ENCODE measurements at regions not wholly inside any gene's neighbourhood (a gene's known extent, or its start where the extent isn't known, plus 50 kb on each side); places are given as distances from the start of the nearest gene placed in this dataset.
"Not testable (repeated sequence)": the region's sequence is repeated elsewhere in the genome, so short reads cannot be mapped to it uniquely, and the experiment has no call there.

GRCh38 chr6:142635130-142635529, 309.8 kb downstream of the HIVEP2 start:
- no peak for DNase-seq (ENCODE audit: low read depth in 2 of 2)

GRCh38 chr6:142637624-142638351, 307.2 kb downstream of the HIVEP2 start:
- DNase-seq (ENCODE audit: low read depth in 2 of 2), result no peak

- DNase-seq (ENCODE audit: low read depth in 2 of 2), result no peak
Observed at GRCh38 chr6:142642651-142643050, 302.3 kb downstream of the HIVEP2 start.

GRCh38 chr6:142644866-142645265, 300.1 kb downstream of the HIVEP2 start:
- no peak for DNase-seq (ENCODE audit: low read depth in 2 of 2)

- no peak for DNase-seq (ENCODE audit: low read depth in 2 of 2)
Observed at GRCh38 chr6:142645663-142646062, 299.3 kb downstream of the HIVEP2 start.

- no peak for DNase-seq (ENCODE audit: low read depth in 2 of 2)
Observed at GRCh38 chr6:142647449-142648035, 297.4 kb downstream of the HIVEP2 start.

- DNase-seq (ENCODE audit: low read depth in 2 of 2), result no peak
Observed at GRCh38 chr6:142648036-142648451, 296.9 kb downstream of the HIVEP2 start.

GRCh38 chr6:142648526-142648925, 296.4 kb downstream of the HIVEP2 start:
- DNase-seq (ENCODE audit: low read depth in 2 of 2), result no peak

- not testable (repeated sequence) for DNase-seq (ENCODE audit: low read depth in 2 of 2)
Observed at GRCh38 chr6:142649438-142650234, 295.3 kb downstream of the HIVEP2 start.

GRCh38 chr6:142651384-142651783, 293.6 kb downstream of the HIVEP2 start:
- no peak for DNase-seq (ENCODE audit: low read depth in 2 of 2)

- DNase-seq (ENCODE audit: low read depth in 2 of 2), result no peak
Observed at GRCh38 chr6:142653710-142654420, 291.1 kb downstream of the HIVEP2 start.

GRCh38 chr6:142659661-142660060, 285.3 kb downstream of the HIVEP2 start:
- DNase-seq (ENCODE audit: low read depth in 2 of 2), result no peak

- no peak for DNase-seq (ENCODE audit: low read depth in 2 of 2)
Observed at GRCh38 chr6:142665393-142665792, 279.6 kb downstream of the HIVEP2 start.

GRCh38 chr6:142666599-142667185, 278.3 kb downstream of the HIVEP2 start:
- no peak for DNase-seq (ENCODE audit: low read depth in 2 of 2)

GRCh38 chr6:142669471-142670351, 275.3 kb downstream of the HIVEP2 start:
- no peak for DNase-seq (ENCODE audit: low read depth in 2 of 2)

- DNase-seq (ENCODE audit: low read depth in 2 of 2), result no peak
Observed at GRCh38 chr6:142671791-142672190, 273.2 kb downstream of the HIVEP2 start.

- no peak for DNase-seq (ENCODE audit: low read depth in 2 of 2)
Observed at GRCh38 chr6:142675517-142675916, 269.5 kb downstream of the HIVEP2 start.

GRCh38 chr6:142676027-142676443, 268.9 kb downstream of the HIVEP2 start:
- DNase-seq (ENCODE audit: low read depth in 2 of 2), result no peak

- no peak for DNase-seq (ENCODE audit: low read depth in 2 of 2)
Observed at GRCh38 chr6:142676647-142677192, 268.3 kb downstream of the HIVEP2 start.

All from activated CD4-positive, alpha-beta T cell treated with anti-CD3 and anti-CD28 coated beads for 24 hours (primary cell).